GM20000 (cell line): ENCODE measurements at regions not wholly inside any gene's neighbourhood (a gene's known extent, or its start where the extent isn't known, plus 50 kb on each side); places are given as distances from the start of the nearest gene placed in this dataset.

Experiments used
- DNase-seq: peaks from one replicate; pipeline ENCODE4 v3.0.0; 2012; ENCODE audit warnings: low spot score
- CTCF ChIP-seq: IDR thresholded peaks from 2 replicates; pipeline ENCODE4 v1.5.1; 2012; ENCODE audit warnings: mild to moderate bottlenecking, control low read depth; ENCODE audit errors: extremely low read depth, missing control alignments

DNA sequence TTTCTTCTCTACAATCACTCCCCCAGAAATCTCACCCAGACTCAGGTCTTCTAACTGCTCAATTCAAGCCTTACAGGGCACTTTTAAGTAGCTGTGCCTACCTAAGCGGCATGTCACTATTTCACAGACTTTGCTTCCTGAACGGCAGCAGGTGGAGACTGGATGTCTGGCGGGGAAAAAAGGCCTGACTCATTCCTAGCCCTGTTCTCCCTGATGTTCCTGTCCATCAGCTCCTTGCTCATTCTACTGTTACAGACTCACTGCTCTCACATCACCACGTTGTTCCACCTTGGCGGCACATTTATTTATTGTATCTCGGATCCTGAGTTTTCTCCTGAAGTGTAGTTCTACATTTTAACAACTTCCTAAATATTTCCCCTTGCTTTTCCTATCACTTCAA, 52.6 kb upstream of the ATP11B start:
- no peak for DNase-seq
- TF ChIP-seq CTCF: no peak

DNA sequence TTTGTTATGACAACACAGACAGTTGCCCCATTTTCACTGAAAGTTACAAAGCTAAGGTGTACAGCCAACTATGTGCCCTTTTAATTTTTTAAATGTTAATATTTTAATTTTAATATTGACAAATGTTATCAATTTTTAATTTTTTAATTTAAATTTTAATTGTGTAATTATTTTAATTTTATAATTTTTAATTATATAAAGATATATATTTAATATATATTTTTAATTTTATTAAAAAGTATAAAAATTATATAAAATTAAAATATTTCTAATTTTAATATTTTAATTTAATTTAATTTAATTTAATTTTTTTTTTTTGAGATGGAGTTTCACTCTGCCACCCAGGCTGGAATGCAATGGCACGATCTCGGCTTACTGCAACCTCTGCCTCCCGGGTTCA, 52.1 kb upstream of the ATP11B start:
- TF ChIP-seq CTCF: no peak
- DNase-seq: no peak
